HL-60 (cell line): ENCODE measurements at regions not wholly inside any gene's neighbourhood (a gene's known extent, or its start where the extent isn't known, plus 50 kb on each side); places are given as distances from the start of the nearest gene placed in this dataset.

Source experiments
- DNase-seq, 2 experiments: peaks; one replicate each; pipeline ENCODE4 v3.0.0-alpha.2; 2010 to 2020; ENCODE audit warnings: low read depth in 1 of 2, low spot score in 1 of 2
- H3K27ac ChIP-seq: fragments of 250-450 bp; sonication (Bioruptor Pico); replicated peaks from 2 replicates; pipeline ENCODE4 v1.5.1; 2020; ENCODE audit warnings: mild to moderate bottlenecking, moderate library complexity
- H3K27me3 ChIP-seq: fragments of 250-450 bp; sonication (Bioruptor Pico); 2 replicates; pipeline ENCODE4 v1.5.1; 2021; ENCODE audit warnings: mild to moderate bottlenecking, moderate library complexity; ENCODE audit not compliant: insufficient read depth, poor library complexity, severe bottlenecking
- H3K4me3 ChIP-seq: replicated peaks from 2 replicates; pipeline ENCODE4 v1.5.1; 2011; ENCODE audit warnings: mild to moderate bottlenecking, control low read depth, low read length; ENCODE audit not compliant: insufficient read depth
- CTCF ChIP-seq: IDR thresholded peaks from one replicate; pipeline ENCODE4 v1.5.1; 2011; ENCODE audit warnings: low read length, control low read depth, inconsistent platforms; ENCODE audit not compliant: insufficient read depth
- GABPA ChIP-seq: IDR thresholded peaks from 2 replicates; pipeline ENCODE4 v1.6.1; 2012; ENCODE audit warnings: low read depth
- POLR2AphosphoS5 ChIP-seq: IDR thresholded peaks from 2 replicates; pipeline ENCODE4 v1.6.1; 2012; ENCODE audit warnings: low read depth
- REST ChIP-seq: IDR thresholded peaks from 2 replicates; pipeline ENCODE4 v1.6.1; 2012; ENCODE audit warnings: low read depth; ENCODE audit not compliant: insufficient replicate concordance
- SPI1 ChIP-seq: IDR thresholded peaks from 2 replicates; pipeline ENCODE4 v1.6.1; 2012; ENCODE audit warnings: low read depth, mild to moderate bottlenecking, borderline replicate concordance

GRCh38 chr5:60332244-60333004, 367.5 kb downstream of the DEPDC1B start:
- H3K4me3 ChIP-seq = no peak overlapping the region
- no peak overlapping the region for H3K27ac ChIP-seq
- TF ChIP-seq SPI1 (no peak), POLR2AphosphoS5 (no peak), GABPA (no peak), CTCF (no peak), REST (no peak)
- no peaks in the 10 kb centered on the region for H3K27me3 ChIP-seq
- no peak for DNase-seq

- no peak for TF ChIP-seq GABPA
- no peak for TF ChIP-seq POLR2AphosphoS5
- TF ChIP-seq CTCF = no peak
- no peak for TF ChIP-seq REST
- no peak for TF ChIP-seq SPI1
- Histone ChIP-seq H3K27me3 (no peaks in the 10 kb centered on the region), H3K4me3 (no peak overlapping the region), H3K27ac (no peak overlapping the region)
- no peak for DNase-seq
Measured at GRCh38 chr5:60330236-60330635, 369.7 kb downstream of the DEPDC1B start.

GRCh38 chr5:60325870-60326269, 374.1 kb downstream of the DEPDC1B start:
- H3K4me3 ChIP-seq = no peak overlapping the region
- no peaks in the 10 kb centered on the region for H3K27me3 ChIP-seq
- no peak for DNase-seq
- H3K27ac ChIP-seq = no peak overlapping the region
- no peak for TF ChIP-seq GABPA
- no peak for TF ChIP-seq REST
